ENCODE measurements at regions not wholly inside any gene's neighbourhood (a gene's known extent, or its start where the extent isn't known, plus 50 kb on each side); places are given as distances from the start of the nearest gene placed in this dataset.

DNA sequence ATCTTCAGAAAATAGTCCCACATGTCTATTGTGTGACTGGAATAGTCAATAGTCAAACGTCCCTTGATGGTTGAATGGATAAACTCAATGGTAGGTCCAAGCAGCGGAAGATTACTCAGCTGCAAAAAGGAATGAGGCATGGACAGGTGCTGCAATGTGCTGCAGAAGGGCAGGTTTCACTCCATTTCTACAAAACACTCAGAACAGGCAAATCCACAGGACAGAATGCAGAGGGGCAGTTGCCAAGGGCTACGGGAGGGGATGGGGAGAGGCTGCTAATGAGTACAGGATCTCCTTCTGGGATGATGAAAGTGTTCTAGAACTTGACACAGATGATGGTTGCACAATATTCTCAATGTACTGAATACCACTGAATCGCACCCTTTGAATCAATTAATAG is 151.0 kb downstream of the RBFOX3 start:
- Histone ChIP-seq H3K27ac (ENCODE audit: low read depth, low read length) (no peak overlapping the region), H3K9me3 (ENCODE audit: control insufficient read depth in 2 of 3, low read length in 3 of 3) (no peaks in the 10 kb centered on the region), H3K4me3 (ENCODE audit: low read length) (no peak overlapping the region), H3K4me1 (ENCODE audit: control insufficient read depth in 2 of 2, insufficient read depth in 2 of 2, low read length in 2 of 2) (no peaks in the 10 kb centered on the region), H3K36me3 (ENCODE audit: control insufficient read depth in 2 of 3, insufficient read depth in 3 of 3, low read length in 3 of 3) (no peaks in the 10 kb centered on the region), H3K27me3 (ENCODE audit: control insufficient read depth in 2 of 2, insufficient read depth in 2 of 2, low read length in 2 of 2) (no peaks in the 10 kb centered on the region)
- H3K9me3 Mint-ChIP-seq: peaks cover 0 to 3% (median 0%) of the 10 kb centered on the region in 11 donors
- no peak for ATAC-seq
- intact Hi-C loops (cut with micrococcal nuclease): no loop called here
- H3K36me3 Mint-ChIP-seq: no peaks in the 10 kb centered on the region
- H3K27ac Mint-ChIP-seq: peak overlapping the region in 1 of 9 donors; percentile 46
- ChIA-PET POLR2A (no interaction called here), CTCF (no interaction called here)
- peaks cover 0 to 23% (median 4%) of the 10 kb centered on the region in 5 donors for H3K27me3 Mint-ChIP-seq
- no peak overlapping the region for H3K4me3 Mint-ChIP-seq
- peaks cover 0 to 2% (median 0%) of the 10 kb centered on the region in 7 donors for H3K4me1 Mint-ChIP-seq
- no peak for DNase-seq

DNA sequence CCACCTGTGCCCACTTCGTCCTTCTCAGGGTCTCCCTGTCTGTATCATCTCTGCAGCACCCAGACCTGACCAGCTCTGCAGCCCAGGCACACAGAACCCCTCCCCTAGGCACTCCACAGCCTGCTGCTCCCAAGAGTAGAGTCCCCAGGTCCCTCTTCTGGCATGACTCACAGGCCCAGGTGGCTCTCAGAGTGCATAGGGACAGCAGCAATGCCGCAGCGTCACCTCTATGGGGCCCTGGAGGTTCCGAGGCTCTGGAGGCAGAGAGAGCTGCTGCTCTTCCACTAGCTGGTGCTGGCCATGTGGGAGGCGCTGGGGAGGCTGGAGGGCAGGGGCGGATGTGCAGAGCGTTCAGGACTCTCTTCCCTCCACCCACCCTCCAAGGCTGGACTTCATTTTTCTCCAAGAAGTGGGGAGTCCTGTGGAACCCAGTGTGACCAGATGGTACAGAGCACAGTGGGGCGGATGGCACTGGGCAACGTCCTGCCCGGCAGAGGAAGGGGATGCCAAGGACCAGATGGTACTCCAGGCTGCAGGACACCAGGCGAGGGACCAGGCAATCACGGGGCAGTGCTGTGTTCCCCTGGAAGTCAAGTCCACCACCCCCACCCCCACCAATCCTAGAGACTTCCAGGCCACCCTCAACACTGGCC is 151.7 kb downstream of the RBFOX3 start:
- no peaks in the 10 kb centered on the region for H3K36me3 Mint-ChIP-seq
- H3K9me3 ChIP-seq (ENCODE audit: control insufficient read depth in 2 of 3, low read length in 3 of 3): no peaks in the 10 kb centered on the region

DNA sequence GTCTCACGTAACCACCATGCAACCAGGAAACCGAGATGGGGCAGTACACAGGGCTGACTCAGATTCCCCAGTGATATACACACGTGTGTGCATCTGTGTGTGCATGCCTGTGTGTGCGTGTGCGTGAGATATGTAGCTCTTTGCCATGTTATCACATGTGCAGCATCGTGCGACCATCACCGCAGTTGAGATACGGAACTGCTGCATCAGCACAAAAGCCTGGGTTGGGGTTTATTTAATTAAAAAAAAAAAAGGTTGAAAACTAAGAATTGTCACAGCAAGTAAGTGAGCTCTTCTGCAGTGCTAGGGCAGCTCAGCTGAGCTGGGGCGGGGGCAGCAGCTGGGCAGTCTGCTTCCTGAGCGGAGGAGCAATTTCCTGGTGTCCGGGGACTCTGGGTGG is 152.5 kb downstream of the RBFOX3 start:
- H3K4me3 Mint-ChIP-seq: no peak overlapping the region
- no peak overlapping the region for H3K27ac ChIP-seq (ENCODE audit: low read depth, low read length)
- no peaks in the 10 kb centered on the region for H3K4me1 ChIP-seq (ENCODE audit: control insufficient read depth in 2 of 2, insufficient read depth in 2 of 2, low read length in 2 of 2)
- H3K4me3 ChIP-seq (ENCODE audit: low read length): no peak overlapping the region
- peaks cover 0 to 22% (median 7%) of the 10 kb centered on the region in 5 donors for H3K27me3 Mint-ChIP-seq
- ChIA-PET CTCF (no interaction called here), POLR2A (no interaction called here)
- peaks cover 0 to 2% (median 0%) of the 10 kb centered on the region in 7 donors for H3K4me1 Mint-ChIP-seq
- no peaks in the 10 kb centered on the region for H3K36me3 ChIP-seq (ENCODE audit: control insufficient read depth in 2 of 3, insufficient read depth in 3 of 3, low read length in 3 of 3)
- no peak for ATAC-seq
- H3K36me3 Mint-ChIP-seq: no peaks in the 10 kb centered on the region
- no peak overlapping the region for H3K27ac Mint-ChIP-seq
- DNase-seq: no peak
- peaks cover 0 to 3% (median 0%) of the 10 kb centered on the region in 11 donors for H3K9me3 Mint-ChIP-seq
- H3K27me3 ChIP-seq (ENCODE audit: control insufficient read depth in 2 of 2, insufficient read depth in 2 of 2, low read length in 2 of 2): no peaks in the 10 kb centered on the region
- intact Hi-C loops (cut with micrococcal nuclease): no loop called here
- H3K9me3 ChIP-seq (ENCODE audit: control insufficient read depth in 2 of 3, low read length in 3 of 3): no peaks in the 10 kb centered on the region

More for the DNA sequence above, 151.7 kb downstream of the RBFOX3 start:
- no peaks in the 10 kb centered on the region for H3K27me3 ChIP-seq (ENCODE audit: control insufficient read depth in 2 of 2, insufficient read depth in 2 of 2, low read length in 2 of 2)
- CTCF ChIA-PET: no interaction called here
- peaks cover 0 to 3% (median 0%) of the 10 kb centered on the region in 11 donors for H3K9me3 Mint-ChIP-seq
- H3K4me3 ChIP-seq (ENCODE audit: low read length): no peak overlapping the region
- H3K4me3 Mint-ChIP-seq: no peak overlapping the region
- no peaks in the 10 kb centered on the region for H3K36me3 ChIP-seq (ENCODE audit: control insufficient read depth in 2 of 3, insufficient read depth in 3 of 3, low read length in 3 of 3)
- no peak overlapping the region for H3K27ac Mint-ChIP-seq
- DNase-seq (no peak), ATAC-seq (no peak)
- peaks cover 0 to 2% (median 0%) of the 10 kb centered on the region in 7 donors for H3K4me1 Mint-ChIP-seq
- peaks cover 0 to 22% (median 7%) of the 10 kb centered on the region in 5 donors for H3K27me3 Mint-ChIP-seq
- intact Hi-C loops (cut with micrococcal nuclease): no loop called here
- H3K27ac ChIP-seq (ENCODE audit: low read depth, low read length): no peak overlapping the region
- H3K4me1 ChIP-seq (ENCODE audit: control insufficient read depth in 2 of 2, insufficient read depth in 2 of 2, low read length in 2 of 2): no peaks in the 10 kb centered on the region
- POLR2A ChIA-PET: no interaction called here

DNA sequence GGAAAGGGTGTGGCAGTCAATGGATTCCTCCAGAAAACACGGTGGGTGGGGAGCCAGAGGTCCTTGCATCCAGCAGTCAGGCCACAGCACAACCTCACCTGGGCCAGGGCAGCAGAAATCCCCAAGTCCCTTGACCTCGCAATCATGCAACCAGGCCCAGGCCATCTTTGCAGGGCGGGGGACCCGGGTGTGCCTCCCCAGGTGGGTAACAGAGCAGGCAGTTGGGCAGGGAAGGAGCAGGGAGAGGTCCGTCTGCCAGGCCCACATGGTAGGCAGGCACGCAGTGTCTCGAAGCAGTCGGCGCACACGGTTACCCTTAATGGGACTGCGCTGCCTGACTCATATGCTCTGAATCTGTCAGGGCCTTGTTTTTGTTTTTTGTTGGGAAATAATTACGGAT is 153.0 kb downstream of the RBFOX3 start:
- POLR2A ChIA-PET: no interaction called here
- no peak overlapping the region for H3K27ac ChIP-seq (ENCODE audit: low read depth, low read length)
- no peaks in the 10 kb centered on the region for H3K9me3 ChIP-seq (ENCODE audit: control insufficient read depth in 2 of 3, low read length in 3 of 3)
- intact Hi-C loops (cut with micrococcal nuclease): no loop called here
- ATAC-seq (no peak), DNase-seq (no peak)
- no peak overlapping the region for H3K4me3 ChIP-seq (ENCODE audit: low read length)
- CTCF ChIA-PET: no interaction called here
- H3K4me1 ChIP-seq (ENCODE audit: control insufficient read depth in 2 of 2, insufficient read depth in 2 of 2, low read length in 2 of 2): no peaks in the 10 kb centered on the region
- H3K27me3 Mint-ChIP-seq: peaks cover 0 to 22% (median 7%) of the 10 kb centered on the region in 5 donors
- no peaks in the 10 kb centered on the region for H3K36me3 Mint-ChIP-seq
- H3K27me3 ChIP-seq (ENCODE audit: control insufficient read depth in 2 of 2, insufficient read depth in 2 of 2, low read length in 2 of 2): no peaks in the 10 kb centered on the region
- no peak overlapping the region for H3K27ac Mint-ChIP-seq
- no peaks in the 10 kb centered on the region for H3K36me3 ChIP-seq (ENCODE audit: control insufficient read depth in 2 of 3, insufficient read depth in 3 of 3, low read length in 3 of 3)
- peaks cover 0 to 3% (median 0%) of the 10 kb centered on the region in 11 donors for H3K9me3 Mint-ChIP-seq
- no peak overlapping the region for H3K4me3 Mint-ChIP-seq
- H3K4me1 Mint-ChIP-seq: peaks cover 0 to 2% (median 0%) of the 10 kb centered on the region in 7 donors

DNA sequence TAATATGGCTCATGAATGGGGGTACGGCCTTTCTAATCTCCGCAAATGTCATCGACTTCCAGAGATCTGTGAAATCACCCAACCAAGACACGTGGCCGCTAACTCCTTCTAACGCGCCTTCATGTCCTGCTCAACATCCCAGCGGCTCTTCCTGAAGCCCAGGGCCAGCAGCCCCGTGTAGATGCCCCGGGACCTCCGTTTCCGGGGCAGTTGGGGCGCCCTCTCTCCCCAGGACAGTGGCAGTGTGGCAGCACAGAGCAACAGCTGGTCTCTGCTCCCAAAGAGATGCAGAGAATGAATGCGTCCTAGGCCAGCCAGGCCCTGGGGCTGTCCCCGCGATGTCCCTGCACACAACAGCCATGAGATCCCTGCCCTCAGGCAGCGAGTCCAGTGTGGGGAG is 153.5 kb downstream of the RBFOX3 start:
- Histone ChIP-seq H3K4me3 (ENCODE audit: low read length) (no peak overlapping the region), H3K27me3 (ENCODE audit: control insufficient read depth in 2 of 2, insufficient read depth in 2 of 2, low read length in 2 of 2) (no peaks in the 10 kb centered on the region), H3K36me3 (ENCODE audit: control insufficient read depth in 2 of 3, insufficient read depth in 3 of 3, low read length in 3 of 3) (no peaks in the 10 kb centered on the region), H3K9me3 (ENCODE audit: control insufficient read depth in 2 of 3, low read length in 3 of 3) (no peaks in the 10 kb centered on the region), H3K27ac (ENCODE audit: low read depth, low read length) (no peak overlapping the region), H3K4me1 (ENCODE audit: control insufficient read depth in 2 of 2, insufficient read depth in 2 of 2, low read length in 2 of 2) (no peaks in the 10 kb centered on the region)
- H3K4me3 Mint-ChIP-seq: no peak overlapping the region
- H3K27me3 Mint-ChIP-seq: peaks cover 0 to 22% (median 7%) of the 10 kb centered on the region in 5 donors
- H3K4me1 Mint-ChIP-seq: peaks cover 0 to 2% (median 0%) of the 10 kb centered on the region in 7 donors
- peaks cover 0 to 3% (median 0%) of the 10 kb centered on the region in 11 donors for H3K9me3 Mint-ChIP-seq
- ATAC-seq: no peak
- DNase-seq: no peak
- H3K36me3 Mint-ChIP-seq: no peaks in the 10 kb centered on the region
- intact Hi-C loops (cut with micrococcal nuclease): no loop called here
- POLR2A ChIA-PET: no interaction called here
- CTCF ChIA-PET: no interaction called here
- no peak overlapping the region for H3K27ac Mint-ChIP-seq

DNA sequence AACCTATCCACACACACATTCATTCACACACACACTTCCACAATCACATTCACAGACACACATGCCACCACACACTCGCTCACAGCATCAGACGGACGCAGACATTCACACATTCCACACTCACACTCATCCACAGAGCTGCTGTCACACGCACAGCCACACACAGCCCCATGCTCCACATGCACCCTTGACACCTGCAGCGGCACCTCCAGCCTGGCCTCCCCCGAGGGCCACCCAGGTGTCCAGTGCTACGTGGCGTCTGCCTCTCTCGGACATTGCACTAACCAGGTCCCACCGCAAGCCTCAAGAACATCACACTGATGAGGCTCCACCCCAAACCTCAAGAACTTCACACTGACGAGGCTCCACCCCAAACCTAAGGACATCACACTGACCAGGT is 155.2 kb downstream of the RBFOX3 start:
- Mint-ChIP-seq H3K27ac (no peak overlapping the region), H3K36me3 (no peaks in the 10 kb centered on the region), H3K9me3 (no peaks in the 10 kb centered on the region), H3K4me1 (peaks cover 0 to 2% (median 0%) of the 10 kb centered on the region in 7 donors), H3K27me3 (peaks cover 0 to 22% (median 7%) of the 10 kb centered on the region in 5 donors), H3K4me3 (no peak overlapping the region)
- DNase-seq (no peak), ATAC-seq (no peak)
- Histone ChIP-seq H3K27me3 (ENCODE audit: control insufficient read depth in 2 of 2, insufficient read depth in 2 of 2, low read length in 2 of 2) (no peaks in the 10 kb centered on the region), H3K36me3 (ENCODE audit: control insufficient read depth in 2 of 3, insufficient read depth in 3 of 3, low read length in 3 of 3) (no peaks in the 10 kb centered on the region), H3K9me3 (ENCODE audit: control insufficient read depth in 2 of 3, low read length in 3 of 3) (no peaks in the 10 kb centered on the region), H3K4me1 (ENCODE audit: control insufficient read depth in 2 of 2, insufficient read depth in 2 of 2, low read length in 2 of 2) (no peaks in the 10 kb centered on the region), H3K27ac (ENCODE audit: low read depth, low read length) (no peak overlapping the region), H3K4me3 (ENCODE audit: low read length) (no peak overlapping the region)
- intact Hi-C loops (cut with micrococcal nuclease): no loop called here
- ChIA-PET POLR2A (no interaction called here), CTCF (interaction anchor here (0.6 kb wide), 1 partner anchor 415 kb away, joined by 3 read pairs; no protein-coding TSS in a partner anchor)

- Mint-ChIP-seq H3K36me3 (no peaks in the 10 kb centered on the region), H3K4me3 (no peak overlapping the region), H3K27me3 (peaks cover 0 to 22% (median 7%) of the 10 kb centered on the region in 5 donors), H3K4me1 (peaks cover 0 to 2% (median 0%) of the 10 kb centered on the region in 7 donors), H3K27ac (no peak overlapping the region), H3K9me3 (no peaks in the 10 kb centered on the region)
- POLR2A ChIA-PET: no interaction called here
- no peak for DNase-seq
- intact Hi-C loops (cut with micrococcal nuclease): no loop called here
- no peak overlapping the region for H3K27ac ChIP-seq (ENCODE audit: low read depth, low read length)
- no peaks in the 10 kb centered on the region for H3K9me3 ChIP-seq (ENCODE audit: control insufficient read depth in 2 of 3, low read length in 3 of 3)
- H3K27me3 ChIP-seq (ENCODE audit: control insufficient read depth in 2 of 2, insufficient read depth in 2 of 2, low read length in 2 of 2): no peaks in the 10 kb centered on the region
- no peak overlapping the region for H3K4me3 ChIP-seq (ENCODE audit: low read length)
- CTCF ChIA-PET: no interaction called here
- no peak for ATAC-seq
- no peaks in the 10 kb centered on the region for H3K36me3 ChIP-seq (ENCODE audit: control insufficient read depth in 2 of 3, insufficient read depth in 3 of 3, low read length in 3 of 3)
- H3K4me1 ChIP-seq (ENCODE audit: control insufficient read depth in 2 of 2, insufficient read depth in 2 of 2, low read length in 2 of 2): no peaks in the 10 kb centered on the region
Observed at GRCh38 chr17:79454826-79455225, 156.0 kb downstream of the RBFOX3 start.

Data from naive thymus-derived CD4-positive, alpha-beta T cell (primary cell).